H9 (cell line): ENCODE measurements at regions not wholly inside any gene's neighbourhood (a gene's known extent, or its start where the extent isn't known, plus 50 kb on each side); places are given as distances from the start of the nearest gene placed in this dataset.

Experiments used
- DNase-seq: peaks from one replicate; pipeline ENCODE4 v3.0.0-alpha.2; 2017
- H2AFZ ChIP-seq: one replicate; pipeline ENCODE4 v1.6.1; 2013; ENCODE audit warnings: mild to moderate bottlenecking, low read length, control low read depth, moderate library complexity
- H2AK5ac ChIP-seq: 2 replicates; pipeline ENCODE4 v1.6.1; 2013; ENCODE audit warnings: low read length, control low read depth, mixed read lengths; ENCODE audit not compliant: insufficient read length
- H2BK120ac ChIP-seq: one replicate; pipeline ENCODE4 v1.6.1; 2013; ENCODE audit warnings: low read depth, mild to moderate bottlenecking, low read length, control low read depth, inconsistent platforms; ENCODE audit not compliant: poor library complexity, severe bottlenecking
- H2BK12ac ChIP-seq: 2 replicates; pipeline ENCODE4 v1.6.1; 2013; ENCODE audit warnings: low read length, control low read depth, mixed read lengths, low read depth; ENCODE audit not compliant: insufficient read length
- H2BK15ac ChIP-seq: 2 replicates; pipeline ENCODE4 v1.6.1; 2013; ENCODE audit warnings: low read depth, low read length, control low read depth
- H2BK20ac ChIP-seq: one replicate; pipeline ENCODE4 v1.6.1; 2013; ENCODE audit warnings: low read depth, mild to moderate bottlenecking, low read length, control low read depth, inconsistent platforms; ENCODE audit not compliant: poor library complexity, severe bottlenecking
- H2BK5ac ChIP-seq: 2 replicates; pipeline ENCODE4 v1.6.1; 2013; ENCODE audit warnings: low read length, control low read depth, mixed read lengths; ENCODE audit not compliant: insufficient read length
- H3K14ac ChIP-seq: 2 replicates; pipeline ENCODE4 v1.6.1; 2013; ENCODE audit warnings: low read length, control low read depth; ENCODE audit not compliant: insufficient read depth
- H3K18ac ChIP-seq: 2 replicates; pipeline ENCODE4 v1.6.1; 2013; ENCODE audit warnings: low read depth, mild to moderate bottlenecking, mixed read lengths, low read length, control low read depth; ENCODE audit not compliant: insufficient read length
- H3K23ac ChIP-seq: 2 replicates; pipeline ENCODE4 v1.6.1; 2013; ENCODE audit warnings: low read length, control low read depth, mixed read lengths, low read depth; ENCODE audit not compliant: insufficient read length
- H3K23me2 ChIP-seq: 2 replicates; pipeline ENCODE4 v1.6.1; 2013; ENCODE audit warnings: low read depth, mild to moderate bottlenecking, mixed read lengths, low read length, control low read depth; ENCODE audit not compliant: insufficient read length, poor library complexity, severe bottlenecking
- H3K27ac ChIP-seq: 2 replicates; pipeline ENCODE4 v1.5.1; 2013; ENCODE audit warnings: low read length, control low read depth, mixed read lengths, low read depth; ENCODE audit not compliant: insufficient read length
- H3K27me3 ChIP-seq: 2 replicates; pipeline ENCODE4 v1.6.1; 2013; ENCODE audit warnings: low read length, control low read depth, inconsistent platforms; ENCODE audit not compliant: insufficient read depth
- H3K4ac ChIP-seq: 2 replicates; pipeline ENCODE4 v1.6.1; 2013; ENCODE audit warnings: low read depth, mild to moderate bottlenecking, control low read depth, inconsistent platforms, low read length, moderate library complexity
- H3K4me1 ChIP-seq: 2 replicates; pipeline ENCODE4 v1.6.1; 2013; ENCODE audit warnings: low read length, control low read depth, inconsistent platforms; ENCODE audit not compliant: insufficient read depth
- H3K4me2 ChIP-seq: 2 replicates; pipeline ENCODE4 v1.6.1; 2013; ENCODE audit warnings: low read length, control low read depth, mixed read lengths; ENCODE audit not compliant: insufficient read length, insufficient read depth
- H3K56ac ChIP-seq: 2 replicates; pipeline ENCODE4 v1.6.1; 2013; ENCODE audit warnings: low read depth, mild to moderate bottlenecking, mixed read lengths, low read length, control low read depth; ENCODE audit not compliant: insufficient read length
- H3K79me1 ChIP-seq: 2 replicates; pipeline ENCODE4 v1.6.1; 2013; ENCODE audit warnings: low read depth, mild to moderate bottlenecking, moderate library complexity, low read length, control low read depth, inconsistent platforms; ENCODE audit not compliant: insufficient read depth, poor library complexity, severe bottlenecking
- H3K79me2 ChIP-seq: 2 replicates; pipeline ENCODE4 v1.6.1; 2013; ENCODE audit warnings: low read length, control low read depth, inconsistent platforms; ENCODE audit not compliant: insufficient read depth
- H3K9ac ChIP-seq: 2 replicates; pipeline ENCODE4 v1.6.1; 2013; ENCODE audit warnings: low read length, control low read depth, mixed read lengths; ENCODE audit not compliant: insufficient read length; ENCODE audit errors: extremely low read depth
- H3K9me3 ChIP-seq: one replicate; pipeline ENCODE4 v1.6.1; 2013; ENCODE audit warnings: low read depth, low read length, inconsistent platforms; ENCODE audit not compliant: control insufficient read depth
- H3T11ph ChIP-seq: one replicate; pipeline ENCODE4 v1.6.1; 2013; ENCODE audit warnings: mild to moderate bottlenecking, low read length, control low read depth, inconsistent platforms
- H4K20me1 ChIP-seq: one replicate; pipeline ENCODE4 v1.6.1; 2013; ENCODE audit not compliant: control insufficient read depth, insufficient read length, insufficient read depth
- H4K5ac ChIP-seq: 2 replicates; pipeline ENCODE4 v1.6.1; 2013; ENCODE audit warnings: low read depth, mild to moderate bottlenecking, mixed read lengths, low read length, control low read depth; ENCODE audit not compliant: insufficient read length
- H4K8ac ChIP-seq: replicated peaks from 2 replicates; pipeline ENCODE4 v1.6.1; 2013; ENCODE audit warnings: low read length, control low read depth, mixed read lengths, low read depth; ENCODE audit not compliant: insufficient read length
- H4K91ac ChIP-seq: 2 replicates; pipeline ENCODE4 v1.6.1; 2013; ENCODE audit warnings: low read depth, mild to moderate bottlenecking, moderate library complexity, mixed read lengths, low read length, control low read depth; ENCODE audit not compliant: insufficient read length
- H3K27ac Mint-ChIP-seq, 3 experiments: 2 replicates in 2 of 3; 3 replicates in 1 of 3; pipeline ENCODE4 v1.8.0; 2020 to 2021; ENCODE audit warnings: mixed read lengths in 3 of 3, mild to moderate bottlenecking in 1 of 3, moderate library complexity in 1 of 3
- H3K27me3 Mint-ChIP-seq: 2 replicates; pipeline ENCODE4 v1.8.0; 2021; ENCODE audit warnings: low read depth, mild to moderate bottlenecking, moderate library complexity, mixed read lengths
- H3K36me3 Mint-ChIP-seq, 3 experiments: 2 replicates in 2 of 3; 3 replicates in 1 of 3; pipeline ENCODE4 v1.8.0; 2020 to 2021; ENCODE audit warnings: low read depth in 3 of 3, mixed read lengths in 3 of 3; ENCODE audit not compliant: insufficient read depth in 1 of 3
- H3K4me1 Mint-ChIP-seq, 2 experiments: 2 replicates each; pipeline ENCODE4 v1.8.0; 2020; ENCODE audit warnings: mixed read lengths in 2 of 2
- H3K4me3 Mint-ChIP-seq, 2 experiments: 2 replicates in 1 of 2; 3 replicates in 1 of 2; pipeline ENCODE4 v1.8.0; 2020 to 2021; ENCODE audit warnings: mild to moderate bottlenecking in 2 of 2, mixed read lengths in 2 of 2, moderate library complexity in 1 of 2
- H3K9me3 Mint-ChIP-seq, 2 experiments: 2 replicates in 1 of 2; 3 replicates in 1 of 2; pipeline ENCODE4 v1.8.0; 2020; ENCODE audit warnings: mild to moderate bottlenecking in 2 of 2, mixed read lengths in 2 of 2, moderate library complexity in 1 of 2
- CTCF ChIP-seq: fragments of 200-600 bp; sonication (generic); conservative IDR thresholded peaks from 3 replicates; pipeline ENCODE4 v1.8.0; 2021; ENCODE audit warnings: antibody characterized with exemption, mild to moderate bottlenecking
- WGBS: extraction: QIAGEN DNeasy Blood & Tissue Kit; methylation state at CpG from one replicate; pipeline ENCODE4 v1.1.7; 2013; ENCODE audit warnings: missing lambda C conversion rate, low lambda C conversion rate, mixed read lengths; ENCODE audit not compliant: insufficient read length; ENCODE audit errors: extremely low coverage; 5-methylcytosine and 5-hydroxymethylcytosine counted together

DNA sequence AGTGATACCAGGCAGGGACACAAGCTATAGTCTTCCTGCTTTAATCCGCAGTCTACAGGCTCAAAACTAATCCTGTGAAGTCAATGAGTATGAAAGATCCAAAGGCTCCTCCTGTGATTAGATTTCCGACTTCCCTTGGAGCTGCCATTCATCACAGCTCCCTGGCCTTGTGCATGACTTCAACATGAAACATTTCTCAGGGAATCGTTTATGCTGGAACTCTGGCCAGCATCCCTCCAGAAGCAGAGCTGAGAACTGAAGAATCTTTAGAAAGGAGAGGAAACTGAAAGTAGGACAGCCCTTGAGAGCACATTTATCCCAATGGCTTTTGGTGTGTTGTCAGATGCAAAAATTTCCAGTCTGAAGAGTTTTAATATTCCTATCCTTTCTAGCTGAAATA is 84.3 kb upstream of the SESTD1 start:
- no peaks in the 10 kb centered on the region; the same call in 1 of the 2 replicates for H3K27me3 Mint-ChIP-seq
- Histone ChIP-seq H3T11ph (no peak overlapping the region), H3K14ac (no peak overlapping the region), H2BK5ac (no peak overlapping the region), H3K56ac (no peak overlapping the region), H2BK120ac (no peak overlapping the region), H3K79me1 (no peaks in the 10 kb centered on the region), H2BK15ac (no peak overlapping the region), H3K4me2 (no peak overlapping the region), H4K8ac (no peak overlapping the region), H3K23me2 (no peaks in the 10 kb centered on the region), H4K5ac (no peak overlapping the region), H3K79me2 (no peaks in the 10 kb centered on the region), H3K27ac (no peak overlapping the region), H2BK12ac (no peak overlapping the region), H3K18ac (no peak overlapping the region), H3K27me3 (no peaks in the 10 kb centered on the region), H2BK20ac (no peak overlapping the region), H3K23ac (no peak overlapping the region), H3K4ac (no peak overlapping the region), H4K91ac (no peak overlapping the region), H2AFZ (no peak overlapping the region), H2AK5ac (no peak overlapping the region), H3K4me1 (no peaks in the 10 kb centered on the region), H3K9me3 (no peaks in the 10 kb centered on the region), H3K9ac (no peak overlapping the region), H4K20me1 (no peaks in the 10 kb centered on the region)
- no peaks in the 10 kb centered on the region for H3K36me3 Mint-ChIP-seq
- H3K27ac Mint-ChIP-seq: no peak overlapping the region
- no peak for DNase-seq
- no peaks in the 10 kb centered on the region for H3K9me3 Mint-ChIP-seq
- WGBS: no CpG with 5 or more reads among the region's 3 CpGs
- no peak overlapping the region for H3K4me3 Mint-ChIP-seq
- TF ChIP-seq CTCF: no peak
- H3K4me1 Mint-ChIP-seq: peaks cover 10 to 18% of the 10 kb centered on the region in 2 experiments
